ENCODE measurements at regions not wholly inside any gene's neighbourhood (a gene's known extent, or its start where the extent isn't known, plus 50 kb on each side); places are given as distances from the start of the nearest gene placed in this dataset.
"Not testable (repeated sequence)": the region's sequence is repeated elsewhere in the genome, so short reads cannot be mapped to it uniquely, and the experiment has no call there.

DNA sequence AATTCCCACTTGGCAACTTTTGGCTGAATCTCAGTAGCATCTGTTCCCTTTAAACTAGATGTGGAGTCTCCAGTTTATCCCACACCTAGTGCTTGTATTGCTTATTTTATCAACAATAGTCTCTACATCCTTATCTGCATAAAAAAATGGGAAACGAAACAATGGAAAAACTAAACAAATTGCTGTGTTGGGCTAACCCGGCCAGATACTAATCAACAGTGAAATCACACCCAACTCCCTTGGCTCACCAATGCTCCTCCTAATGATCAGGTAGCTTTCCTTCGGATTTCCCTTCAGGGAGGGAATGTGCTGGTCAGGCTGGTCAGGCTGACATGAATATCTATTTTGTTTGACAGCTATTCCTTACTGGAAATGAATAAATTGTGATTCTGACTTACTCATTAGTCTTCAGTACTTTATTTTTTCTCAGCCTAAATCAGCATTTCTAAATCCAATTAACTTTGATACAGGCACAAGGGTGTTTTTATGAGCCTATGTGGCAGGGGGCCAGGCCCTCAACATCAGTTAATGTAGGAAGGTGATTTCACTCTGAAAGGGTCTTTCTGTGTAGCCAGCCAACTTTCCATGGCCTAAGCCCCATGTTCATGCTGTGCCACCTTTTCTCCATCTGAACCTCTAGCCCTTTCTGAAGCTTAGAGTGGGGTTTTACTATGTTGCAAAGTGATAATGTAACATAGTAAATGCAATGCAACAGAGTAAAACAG lies 170.5 kb upstream of the NPSR1 start:
- DNase-seq: no peak

- DNase-seq: no peak
Observed at GRCh38 chr7:34488766-34489165, 169.3 kb upstream of the NPSR1 start.

GRCh38 chr7:34491899-34492298 lies 166.1 kb upstream of the NPSR1 start:
- no peak for DNase-seq

DNA sequence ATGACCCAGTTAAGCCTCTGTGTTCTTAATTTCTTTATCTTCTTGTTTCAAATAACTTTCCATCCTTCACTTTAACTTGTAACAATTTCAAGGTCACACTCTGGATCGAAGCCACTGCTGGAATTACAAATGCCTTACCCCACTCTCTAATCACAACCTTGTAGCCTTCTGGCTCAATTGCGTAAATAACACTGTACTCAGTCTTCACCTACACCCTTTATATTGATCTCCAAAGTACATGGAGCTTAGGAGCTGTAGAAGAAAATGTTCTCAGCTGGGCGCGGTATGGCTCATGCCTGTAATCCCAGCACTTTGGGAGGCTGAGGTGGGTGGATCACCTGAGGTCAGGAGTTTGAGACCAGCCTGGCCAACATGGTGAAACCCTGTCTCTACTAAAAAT lies 164.3 kb upstream of the NPSR1 start:
- no peak for DNase-seq

DNA sequence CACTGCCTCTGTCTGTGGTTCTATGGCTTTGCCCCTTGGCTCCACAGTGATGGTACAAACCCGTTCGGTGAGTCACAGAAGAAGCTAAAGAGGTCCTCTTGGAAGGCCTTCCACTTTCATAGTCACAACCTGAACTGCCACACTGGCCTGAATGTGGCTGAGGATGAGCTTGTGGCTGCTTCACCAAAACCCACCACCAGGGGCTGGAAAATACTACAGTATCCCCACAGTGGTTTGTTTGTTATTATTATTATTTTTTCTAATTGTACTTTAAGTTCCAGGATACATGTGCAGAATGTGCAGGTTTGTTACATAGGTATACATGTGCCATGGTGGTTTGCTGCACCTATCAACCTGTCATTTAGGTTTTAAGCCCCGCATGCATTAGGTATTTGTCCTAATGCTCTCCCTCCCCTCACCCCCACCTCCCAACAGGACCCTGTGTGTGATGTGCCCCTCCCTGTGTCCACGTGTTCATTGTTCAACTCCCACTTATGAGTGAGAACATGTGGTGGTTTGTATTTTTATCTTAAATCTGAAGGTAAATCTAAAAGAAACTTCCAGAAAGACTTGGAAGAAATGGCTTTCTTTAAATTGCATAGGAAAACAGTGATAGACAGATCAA lies 160.8 kb upstream of the NPSR1 start:
- DNase-seq: no peak

GRCh38 chr7:34501156-34501555 lies 156.9 kb upstream of the NPSR1 start:
- DNase-seq: no peak

GRCh38 chr7:34507191-34507590 lies 150.8 kb upstream of the NPSR1 start:
- no peak for DNase-seq

DNA sequence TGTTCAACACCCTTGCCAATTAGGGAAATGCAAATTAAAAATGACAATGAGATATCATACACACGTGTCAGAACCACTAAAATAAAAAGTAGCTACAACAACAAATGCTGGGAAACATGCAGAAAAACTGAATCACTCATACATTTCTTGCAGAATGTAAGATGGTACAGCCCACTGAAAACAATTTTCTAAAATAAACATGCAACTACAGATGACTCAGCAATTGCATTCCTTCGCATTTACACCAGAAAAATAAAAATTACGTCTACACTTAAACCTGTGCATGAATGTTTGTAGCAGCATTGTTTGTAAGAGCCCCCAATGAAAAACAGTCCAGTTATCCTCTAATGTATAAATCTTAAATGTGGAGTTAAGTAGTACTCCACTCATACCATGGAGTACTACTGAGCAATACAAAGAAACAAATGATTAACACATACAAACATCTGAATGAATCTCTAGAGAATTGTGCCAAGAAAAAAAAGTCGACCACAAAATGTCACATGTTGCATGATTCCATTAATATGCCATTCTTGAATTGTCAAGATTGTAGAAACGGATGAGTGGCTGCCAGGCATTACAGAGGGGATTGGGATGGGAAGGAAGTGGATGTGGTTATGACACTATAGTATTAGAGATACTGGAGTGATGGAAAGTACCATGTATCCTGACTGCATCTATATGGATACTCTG lies 134.6 kb upstream of the NPSR1 start:
- no peak for DNase-seq

GRCh38 chr7:34530259-34530658 lies 127.8 kb upstream of the NPSR1 start:
- DNase-seq: no peak

DNA sequence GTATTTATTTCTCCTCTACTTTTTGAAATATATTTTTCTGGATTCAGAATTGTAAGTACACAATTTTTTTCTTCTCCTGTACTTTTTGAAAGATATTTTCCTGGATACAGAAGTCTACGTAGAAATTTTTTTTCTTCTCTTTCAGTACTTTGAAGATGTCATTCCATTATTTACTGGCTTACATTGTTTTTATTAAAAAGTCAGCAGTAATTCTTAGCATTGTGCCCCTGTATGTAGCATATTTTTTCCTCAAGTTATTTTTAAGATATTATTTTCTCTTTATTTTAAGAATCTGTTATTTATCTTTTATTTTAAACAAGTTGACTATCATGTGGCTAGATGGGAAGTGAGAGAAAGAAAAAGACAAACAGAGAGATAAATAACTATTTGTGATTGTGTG lies 119.0 kb upstream of the NPSR1 start:
- DNase-seq: no peak

GRCh38 chr7:34544621-34545020 lies 113.4 kb upstream of the NPSR1 start:
- DNase-seq: no peak

DNA sequence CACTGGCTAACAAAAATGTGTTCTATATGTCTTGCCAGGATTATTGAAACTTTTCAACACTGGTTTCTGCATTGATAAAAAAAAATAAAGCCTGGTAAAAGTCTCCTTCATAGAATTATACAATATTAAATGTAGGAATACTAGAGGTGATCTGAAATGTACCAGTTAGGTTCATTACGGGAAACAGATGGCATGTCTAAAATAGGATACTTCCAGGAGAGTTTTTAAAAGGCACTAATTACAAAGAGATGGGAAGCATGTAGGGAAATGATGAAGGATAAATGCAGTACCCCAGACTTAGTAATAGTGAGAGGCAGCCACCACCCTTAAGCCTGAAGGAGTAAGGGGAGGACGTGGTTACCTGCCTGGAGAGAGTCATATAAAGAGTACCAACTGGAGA lies 107.0 kb upstream of the NPSR1 start:
- no peak for DNase-seq

DNA sequence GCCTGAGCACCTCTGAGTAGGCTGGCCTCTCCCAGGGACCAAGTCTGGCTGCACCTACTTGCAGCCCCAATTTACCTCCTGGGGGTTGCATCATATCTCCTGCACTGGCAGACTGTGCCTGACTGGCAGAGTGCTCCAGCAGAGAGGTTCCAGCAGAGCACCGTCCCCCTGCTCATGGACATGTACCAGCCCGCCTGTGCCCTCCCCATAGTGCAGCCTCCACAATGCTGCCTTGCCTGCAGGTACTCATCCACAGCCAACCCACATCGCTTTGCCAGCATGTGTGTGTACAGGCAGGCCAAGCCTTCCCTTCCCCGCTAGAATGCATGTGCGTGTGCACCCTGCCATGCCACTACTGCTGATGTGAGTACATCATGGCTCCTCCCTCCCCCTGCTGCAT lies 105.5 kb upstream of the NPSR1 start:
- no peak for DNase-seq

- DNase-seq: no peak
Observed at GRCh38 chr7:34558022-34558421, 100.0 kb upstream of the NPSR1 start.

DNA sequence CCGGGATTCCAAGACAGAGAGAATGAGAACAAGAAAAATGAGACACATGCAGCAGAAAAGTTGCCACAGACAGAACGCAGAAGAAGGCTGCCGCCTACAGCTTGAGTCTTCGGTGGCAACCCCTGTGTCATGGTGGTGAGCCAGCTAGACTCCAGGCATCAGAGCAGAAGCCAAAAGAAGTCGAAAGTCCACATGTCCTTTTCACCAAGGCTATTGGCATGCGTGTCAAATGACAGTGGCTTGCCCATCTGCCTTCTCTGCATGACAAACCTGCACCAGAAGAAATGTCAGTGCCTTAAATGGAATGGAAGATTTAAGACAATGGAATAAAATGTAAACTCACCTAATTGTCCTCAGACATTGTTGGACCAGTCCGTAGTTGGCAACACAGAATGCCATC lies 93.9 kb upstream of the NPSR1 start:
- no peak for DNase-seq

DNA sequence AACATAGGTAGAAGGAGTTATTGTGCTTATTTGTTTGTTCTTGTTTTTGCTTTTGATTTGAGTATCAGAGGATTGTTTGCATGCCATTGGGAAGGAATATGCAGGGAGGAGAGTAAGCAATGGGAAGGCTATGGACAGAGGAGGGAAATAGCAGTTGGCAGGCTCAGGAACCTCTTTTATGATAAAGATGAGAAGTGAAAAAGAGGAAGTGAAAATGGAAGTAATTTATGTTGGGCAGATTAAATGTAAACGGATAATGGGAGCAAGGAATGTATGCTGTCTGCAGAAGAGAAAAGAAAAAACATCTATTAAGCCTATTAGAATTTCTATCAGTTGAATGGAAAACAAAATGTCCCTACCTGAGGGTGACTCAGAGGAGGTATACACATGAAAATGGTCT lies 90.1 kb upstream of the NPSR1 start:
- DNase-seq: no peak

DNA sequence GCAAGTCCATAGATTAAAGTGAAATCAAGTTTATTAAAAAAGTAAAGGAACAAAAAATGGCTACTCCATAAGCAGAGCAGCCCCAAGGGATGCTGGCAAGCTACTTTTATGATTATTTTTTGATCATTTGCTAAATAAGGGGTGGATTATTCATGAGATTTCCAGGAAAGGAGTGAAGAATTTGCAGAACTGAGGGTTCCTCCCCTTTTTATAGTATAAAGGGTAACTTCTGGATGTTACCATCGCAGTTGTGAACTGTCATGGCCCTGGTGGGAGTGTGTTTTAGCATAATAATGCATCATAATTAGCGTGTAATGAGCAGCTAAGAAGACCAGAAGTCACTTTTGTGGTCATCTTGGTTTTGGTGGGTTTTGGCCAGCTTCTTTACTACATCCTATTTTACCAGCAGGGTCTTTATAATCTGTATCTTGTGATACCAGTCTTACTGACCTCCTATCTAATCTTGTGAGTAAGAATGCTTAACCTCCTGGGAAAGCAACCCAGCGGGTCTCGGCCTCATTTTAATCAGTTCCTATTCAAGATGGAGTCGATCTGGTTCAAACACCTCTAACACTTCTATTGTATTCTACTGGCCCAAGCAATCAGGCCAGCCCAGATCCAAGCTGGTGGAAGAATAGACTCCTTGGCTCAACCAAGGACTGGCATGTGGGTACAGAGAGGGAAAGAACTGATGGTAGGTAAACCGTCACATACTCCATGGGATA lies 87.9 kb upstream of the NPSR1 start:
- DNase-seq: no peak

DNA sequence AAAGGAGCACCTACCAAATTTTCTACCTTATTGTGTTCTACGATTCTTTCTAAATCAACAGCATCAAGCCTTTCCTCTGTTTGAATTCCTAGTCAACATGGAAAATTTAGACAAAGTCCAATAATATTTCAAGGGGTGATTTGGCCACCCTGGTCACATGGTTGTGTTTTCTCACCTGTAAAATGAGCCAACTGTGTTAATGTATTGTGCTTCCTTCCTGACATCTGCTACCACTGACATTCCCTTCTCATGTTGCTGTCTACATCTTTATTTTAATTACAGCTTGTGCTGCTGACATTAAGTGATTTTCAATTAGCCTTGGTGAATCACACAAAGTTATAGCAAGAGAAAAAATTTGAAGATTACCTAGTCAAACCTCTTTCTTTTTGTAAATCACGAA lies 83.0 kb upstream of the NPSR1 start:
- no peak for DNase-seq

GRCh38 chr7:34577934-34578333 lies 80.1 kb upstream of the NPSR1 start:
- not testable (repeated sequence) for DNase-seq

GRCh38 chr7:34581698-34582097 lies 76.3 kb upstream of the NPSR1 start:
- not testable (repeated sequence) for DNase-seq

GRCh38 chr7:34584526-34584925 lies 73.5 kb upstream of the NPSR1 start:
- no peak for DNase-seq

GRCh38 chr7:34596887-34597286 lies 61.1 kb upstream of the NPSR1 start:
- no peak for DNase-seq
